DOHH2 (cell line): ENCODE measurements at regions not wholly inside any gene's neighbourhood (a gene's known extent, or its start where the extent isn't known, plus 50 kb on each side); places are given as distances from the start of the nearest gene placed in this dataset.

Source experiments
- H3F3A ChIP-seq: fragments of 200-600 bp; sonication (generic), shearing (Covaris generic); 2 replicates; pipeline ENCODE4 v1.6.0; 2016; ENCODE audit warnings: antibody characterized with exemption, mild to moderate bottlenecking; ENCODE audit not compliant: control insufficient read depth, insufficient read depth
- H3K27ac ChIP-seq: fragments of 200-600 bp; sonication (generic); 2 replicates; pipeline ENCODE4 v1.5.1; 2014; ENCODE audit warnings: low read depth, mild to moderate bottlenecking, low read length, moderate library complexity
- H3K27me3 ChIP-seq: fragments of 200-600 bp; sonication (generic); 2 replicates; pipeline ENCODE4 v1.6.1; 2014; ENCODE audit warnings: mild to moderate bottlenecking, low read length, mixed read lengths; ENCODE audit not compliant: control insufficient read depth
- H3K36me3 ChIP-seq: fragments of 200-600 bp; sonication (generic); 2 replicates; pipeline ENCODE4 v1.6.1; 2014; ENCODE audit warnings: mild to moderate bottlenecking, low read length, moderate library complexity, mixed read lengths; ENCODE audit not compliant: control insufficient read depth
- H3K4me1 ChIP-seq: fragments of 200-600 bp; sonication (generic); 2 replicates; pipeline ENCODE4 v1.6.1; 2014; ENCODE audit warnings: mild to moderate bottlenecking, low read length, mixed read lengths; ENCODE audit not compliant: control insufficient read depth
- H3K4me2 ChIP-seq: fragments of 200-600 bp; sonication (generic); 2 replicates; pipeline ENCODE4 v1.6.0; 2014; ENCODE audit warnings: mild to moderate bottlenecking, low read length, moderate library complexity
- H3K4me3 ChIP-seq: fragments of 200-600 bp; sonication (generic); 2 replicates; pipeline ENCODE4 v1.5.1; 2014; ENCODE audit warnings: mild to moderate bottlenecking, low read length, mixed read lengths
- H3K79me2 ChIP-seq: fragments of 200-600 bp; sonication (generic); 2 replicates; pipeline ENCODE4 v1.6.1; 2014; ENCODE audit warnings: mild to moderate bottlenecking, low read length, mixed read lengths; ENCODE audit not compliant: control insufficient read depth
- H3K9me2 ChIP-seq: fragments of 200-600 bp; sonication (generic); replicated peaks from 2 replicates; pipeline ENCODE4 v1.6.1; 2014; ENCODE audit warnings: mild to moderate bottlenecking, low read length, mixed read lengths; ENCODE audit not compliant: control insufficient read depth
- H3K9me3 ChIP-seq: fragments of 200-600 bp; sonication (generic); 2 replicates; pipeline ENCODE4 v1.6.1; 2014; ENCODE audit warnings: antibody characterized with exemption, low read length, mixed read lengths; ENCODE audit not compliant: control insufficient read depth, insufficient read depth
- H4K20me1 ChIP-seq: fragments of 200-600 bp; sonication (generic); 2 replicates; pipeline ENCODE4 v1.6.0; 2014; ENCODE audit warnings: low read depth, mild to moderate bottlenecking, antibody characterized with exemption, low read length, moderate library complexity; ENCODE audit not compliant: control insufficient read depth, insufficient read depth
- CTCF ChIP-seq: fragments of 200-600 bp; sonication (generic); IDR thresholded peaks from one replicate; pipeline ENCODE4 v1.5.1; 2014; ENCODE audit warnings: antibody characterized with exemption, mild to moderate bottlenecking, low read depth, low read length; ENCODE audit not compliant: poor library complexity, severe bottlenecking
- EZH2phosphoT487 ChIP-seq: fragments of 200-600 bp; sonication (generic); IDR thresholded peaks from 2 replicates; pipeline ENCODE4 v1.6.1; 2017; ENCODE audit warnings: borderline replicate concordance, mild to moderate bottlenecking, antibody characterized with exemption, low read length, moderate library complexity, mixed read lengths

- Histone ChIP-seq H3K79me2 (no peaks in the 10 kb centered on the region), H4K20me1 (no peaks in the 10 kb centered on the region), H3K36me3 (no peaks in the 10 kb centered on the region), H3F3A (no peaks in the 10 kb centered on the region), H3K9me3 (no peaks in the 10 kb centered on the region), H3K4me3 (no peak overlapping the region), H3K27me3 (no peaks in the 10 kb centered on the region), H3K9me2 (no peaks in the 10 kb centered on the region), H3K27ac (no peak overlapping the region), H3K4me1 (no peaks in the 10 kb centered on the region), H3K4me2 (no peak overlapping the region)
- TF ChIP-seq EZH2phosphoT487: no peak
- TF ChIP-seq CTCF: no peak
These were observed 985.5 kb upstream of the POU3F3 start for GRCh38 chr2:103868396-103868795.

GRCh38 chr2:103873716-103874351, 980.1 kb upstream of the POU3F3 start:
- Histone ChIP-seq H3K9me2 (no peaks in the 10 kb centered on the region), H3K27me3 (no peaks in the 10 kb centered on the region; the same call in 1 of the 2 replicates), H3F3A (no peaks in the 10 kb centered on the region), H4K20me1 (no peaks in the 10 kb centered on the region), H3K79me2 (no peaks in the 10 kb centered on the region), H3K9me3 (no peaks in the 10 kb centered on the region), H3K4me3 (no peak overlapping the region), H3K4me1 (no peaks in the 10 kb centered on the region), H3K36me3 (no peaks in the 10 kb centered on the region), H3K27ac (no peak overlapping the region), H3K4me2 (no peak overlapping the region)
- TF ChIP-seq CTCF (no peak), EZH2phosphoT487 (no peak)

- H3F3A ChIP-seq: no peaks in the 10 kb centered on the region
- no peaks in the 10 kb centered on the region for H4K20me1 ChIP-seq
- H3K4me2 ChIP-seq: no peak overlapping the region
- no peaks in the 10 kb centered on the region for H3K79me2 ChIP-seq
- H3K27me3 ChIP-seq: no peaks in the 10 kb centered on the region; the same call in 1 of the 2 replicates
- H3K36me3 ChIP-seq: no peaks in the 10 kb centered on the region
- H3K4me1 ChIP-seq: no peaks in the 10 kb centered on the region
- TF ChIP-seq EZH2phosphoT487 (no peak), CTCF (no peak)
- H3K9me2 ChIP-seq: no peaks in the 10 kb centered on the region
- no peaks in the 10 kb centered on the region for H3K9me3 ChIP-seq
- no peak overlapping the region for H3K27ac ChIP-seq
- no peak overlapping the region for H3K4me3 ChIP-seq
These were observed 978.8 kb upstream of the POU3F3 start for GRCh38 chr2:103875131-103875530.
